Skeletal muscle cell (primary cell): ENCODE measurements at regions not wholly inside any gene's neighbourhood (a gene's known extent, or its start where the extent isn't known, plus 50 kb on each side); places are given as distances from the start of the nearest gene placed in this dataset.
"Not testable (repeated sequence)": the region's sequence is repeated elsewhere in the genome, so short reads cannot be mapped to it uniquely, and the experiment has no call there.

Experiments
- DNase-seq: peaks from one replicate; pipeline ENCODE4 v3.0.0-alpha.2; 2010; ENCODE audit warnings: low read depth
- H3K4me3 ChIP-seq: 2 replicates; pipeline ENCODE4 v1.5.1; 2011; ENCODE audit warnings: low read depth, mild to moderate bottlenecking, control low read depth, low read length, moderate library complexity

DNA sequence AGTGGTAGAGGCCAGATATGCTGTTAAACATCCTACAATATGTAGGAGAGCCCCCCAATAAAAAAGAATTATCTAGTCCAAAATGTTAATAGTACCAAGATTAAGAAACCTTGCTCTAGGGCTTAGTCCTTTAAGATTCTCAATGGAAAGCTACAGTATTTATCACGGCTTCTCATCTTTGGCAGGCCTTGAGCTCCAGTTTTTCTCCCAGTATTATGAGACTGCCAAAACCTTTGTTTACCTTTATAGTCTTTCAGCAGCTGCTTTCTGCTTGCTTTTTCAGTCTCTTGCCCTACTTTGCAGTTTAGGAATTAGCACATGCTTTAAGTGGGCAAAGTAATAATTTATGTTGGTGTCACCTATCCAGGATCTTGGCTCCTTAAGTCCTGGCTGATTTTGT is 59.7 kb downstream of the NHLRC1 start:
- no peak for DNase-seq
- H3K4me3 ChIP-seq, result no peak overlapping the region

DNA sequence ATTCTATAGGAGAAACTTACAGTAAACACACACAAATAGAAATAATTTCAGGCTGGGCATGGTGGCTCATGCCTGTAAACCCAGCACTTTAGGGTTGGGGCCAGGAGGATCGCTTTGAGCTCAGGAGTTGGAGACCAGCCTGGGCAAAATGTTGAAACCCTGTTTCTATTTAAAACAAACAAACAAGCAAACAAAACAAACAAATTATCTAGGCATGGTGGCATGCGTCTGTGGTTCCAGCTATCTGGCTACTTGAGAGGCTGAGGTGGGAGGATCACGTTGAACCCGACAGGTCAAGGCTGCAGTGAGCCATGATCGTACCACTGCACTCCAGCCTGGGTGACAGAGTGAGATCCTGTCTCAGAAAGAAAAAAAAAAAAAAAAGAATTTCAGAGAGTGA is 64.0 kb downstream of the NHLRC1 start:
- H3K4me3 ChIP-seq, result no peak overlapping the region
- DNase-seq, result no peak

DNA sequence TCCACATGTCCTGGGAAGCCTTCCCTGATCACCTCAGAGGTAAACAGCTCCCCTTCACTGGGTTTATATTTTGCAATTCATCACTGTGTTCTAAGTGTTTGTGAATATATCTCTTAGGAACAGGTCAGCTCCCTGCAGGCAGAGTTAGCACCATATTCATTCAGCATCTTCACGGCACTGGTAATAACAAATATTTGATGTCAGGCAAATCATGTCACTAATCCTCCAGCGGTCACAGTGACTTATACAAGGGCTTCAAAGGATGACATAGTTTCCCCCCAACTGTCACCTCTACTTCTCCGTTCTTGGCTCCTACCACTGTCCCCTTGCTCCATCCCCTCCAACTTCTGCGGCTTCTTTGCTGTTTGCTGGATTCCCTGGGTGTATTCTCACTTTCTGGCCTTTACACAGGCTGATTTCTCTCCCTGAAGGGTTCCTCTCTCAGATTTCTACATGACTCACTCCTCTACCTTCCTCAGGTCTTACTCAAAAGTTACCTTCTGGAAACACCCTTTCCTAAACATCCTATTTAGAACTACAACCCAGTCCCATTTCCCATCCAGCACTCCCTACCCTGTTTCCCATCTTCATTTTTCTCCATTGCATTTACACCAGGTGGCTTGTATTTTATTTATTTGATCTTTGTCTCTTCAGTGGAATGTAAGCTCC is 66.6 kb downstream of the NHLRC1 start:
- no peak overlapping the region for H3K4me3 ChIP-seq
- no peak for DNase-seq

DNA sequence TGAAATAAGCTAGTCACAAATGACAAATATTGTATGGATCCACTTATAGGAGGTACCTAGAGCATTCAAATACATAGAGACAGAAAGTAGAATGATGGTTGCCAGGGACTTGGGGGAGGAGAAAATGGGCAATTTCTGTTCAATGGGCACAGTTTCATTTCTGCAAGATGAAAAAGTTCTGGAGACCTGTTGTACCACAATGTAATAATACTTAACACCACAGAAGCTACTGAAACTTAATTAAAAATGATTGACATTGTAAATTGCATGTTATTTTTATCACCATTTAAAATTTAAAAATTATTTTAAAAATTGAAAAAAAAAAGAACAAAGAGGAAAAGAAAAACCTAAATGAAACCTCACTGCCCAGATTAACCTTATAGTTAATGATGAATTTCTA is 67.4 kb downstream of the NHLRC1 start:
- no peak overlapping the region for H3K4me3 ChIP-seq
- no peak for DNase-seq

DNA sequence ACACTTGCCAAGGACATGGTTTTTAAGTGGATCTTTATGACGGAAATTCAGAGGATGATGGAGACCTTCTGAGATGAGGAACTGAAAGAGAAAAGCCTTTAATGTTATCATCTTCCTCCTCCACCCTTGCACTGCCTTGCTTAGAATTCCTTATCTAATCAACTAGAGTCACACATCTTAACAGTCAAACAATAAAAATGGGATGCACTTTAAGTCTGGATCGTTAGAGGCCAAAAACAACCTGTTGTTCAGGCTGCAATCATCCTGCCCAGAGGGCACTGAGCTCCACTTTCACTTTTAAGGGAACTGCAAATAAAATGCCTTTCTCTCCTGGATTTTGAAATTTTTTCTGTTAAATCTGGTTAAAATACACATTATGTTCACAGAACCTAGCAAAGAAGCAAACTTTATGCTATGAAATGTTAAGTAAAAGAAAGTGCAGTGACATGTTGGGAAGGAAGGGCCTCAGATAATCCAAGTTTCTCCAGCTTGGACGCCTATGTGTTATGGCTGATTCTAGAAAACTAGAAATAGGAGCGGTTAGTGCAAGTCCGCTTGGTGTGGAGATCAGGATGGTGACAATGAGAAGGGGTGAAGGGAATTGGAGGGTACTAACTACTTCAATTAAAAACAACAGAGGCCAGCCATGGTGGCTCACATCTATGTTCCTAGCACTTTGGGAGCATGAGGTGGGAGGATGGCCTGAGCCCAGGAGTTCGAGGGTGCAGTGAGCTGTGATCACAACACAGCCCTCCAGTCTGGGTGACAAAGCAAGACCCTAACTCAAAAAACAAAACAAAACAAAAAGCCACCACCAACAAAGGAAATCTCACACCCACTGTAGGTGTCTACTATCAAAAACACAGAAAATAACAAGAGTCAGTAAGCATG is 66.4 kb upstream of the KIF13A start:
- no peak overlapping the region for H3K4me3 ChIP-seq
- DNase-seq, result no peak

DNA sequence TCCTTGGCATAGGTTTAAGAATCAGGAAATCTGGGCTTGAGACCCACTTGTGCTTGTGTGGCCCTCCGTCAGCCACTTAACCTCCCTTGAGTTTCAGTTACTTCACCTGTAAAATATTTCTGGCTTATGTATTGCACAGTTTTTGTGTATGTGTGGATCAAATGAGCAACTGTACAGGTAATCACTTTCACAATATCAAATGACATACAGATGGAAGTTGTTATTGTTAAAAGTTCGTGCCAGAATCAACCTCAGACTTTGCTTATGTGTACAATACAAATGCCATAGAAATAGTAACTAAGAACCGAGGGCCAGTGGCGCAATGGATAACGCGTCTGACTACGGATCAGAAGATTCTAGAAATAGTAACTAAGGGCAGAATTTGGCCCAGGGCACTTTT is 65.6 kb upstream of the KIF13A start:
- no peak for DNase-seq
- no peak overlapping the region for H3K4me3 ChIP-seq

DNA sequence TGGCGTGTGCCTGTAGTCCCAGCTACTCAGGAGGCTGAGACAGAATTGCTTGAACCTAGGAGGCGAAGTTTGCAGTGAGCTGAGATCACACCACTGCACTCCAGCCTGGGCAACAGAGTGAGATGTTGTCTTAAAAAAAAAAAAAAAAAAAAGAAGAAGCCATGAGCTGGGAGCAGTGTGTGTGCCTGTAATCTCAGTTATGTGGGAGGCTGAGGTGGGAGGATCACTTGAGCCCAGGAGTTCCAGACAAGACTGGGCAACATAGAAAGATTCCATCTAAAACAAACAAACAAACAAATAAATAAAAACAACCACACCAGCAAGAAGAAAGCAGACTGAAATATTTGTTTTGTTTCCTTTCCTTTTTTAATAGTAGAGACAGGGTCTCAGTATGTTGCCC is 62.2 kb upstream of the KIF13A start:
- no peak for DNase-seq
- H3K4me3 ChIP-seq, result no peak overlapping the region

DNA sequence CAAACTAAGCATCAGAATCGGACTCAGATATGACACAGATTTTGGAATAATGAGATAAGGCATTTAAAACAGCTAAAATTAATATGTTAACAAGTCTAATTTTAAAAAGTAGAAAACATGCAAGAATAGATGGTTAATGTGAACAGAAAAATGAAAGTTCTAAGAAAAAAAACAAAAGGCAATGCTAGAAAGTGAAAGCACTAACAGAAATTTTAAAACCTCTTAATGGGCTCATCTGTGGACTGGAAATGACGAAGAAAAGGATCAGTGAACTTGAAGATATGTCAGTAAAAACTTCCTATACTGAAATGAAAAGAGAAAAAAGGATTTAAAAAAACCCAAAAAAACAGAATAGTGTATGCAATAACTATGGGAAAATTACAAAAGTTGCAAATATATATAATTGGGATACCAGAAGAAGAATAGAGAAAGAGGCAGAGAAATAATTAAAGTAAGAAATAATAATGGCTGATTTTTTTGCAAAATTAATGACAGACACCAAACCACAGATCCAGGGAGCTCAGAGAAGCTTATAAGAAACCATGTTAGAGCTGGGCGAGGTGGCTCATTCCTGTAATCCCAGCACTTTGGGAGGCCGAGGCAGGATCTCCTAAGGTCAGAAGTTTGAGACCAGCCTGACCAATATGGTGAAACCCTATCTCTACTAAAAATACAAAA is 61.7 kb upstream of the KIF13A start:
- no peak for DNase-seq

DNA sequence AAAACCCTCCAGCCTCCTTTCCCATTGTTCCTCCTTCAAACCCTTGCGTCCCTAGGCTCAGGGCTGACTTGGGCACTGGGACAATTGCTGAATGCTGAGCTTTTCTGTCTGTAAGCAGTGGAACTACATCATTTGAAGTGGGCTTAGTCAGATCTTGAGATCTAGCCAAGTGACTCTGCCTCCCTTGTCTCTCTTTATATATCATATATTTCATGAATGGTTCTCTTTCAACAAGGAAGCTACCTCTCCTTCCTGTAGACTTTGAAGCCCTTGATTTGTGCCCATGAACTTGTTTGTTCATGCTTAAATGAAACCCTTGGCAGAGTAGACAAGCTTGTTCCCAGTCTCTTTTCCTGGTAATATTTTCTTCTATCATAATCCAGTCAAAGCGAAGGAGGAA is 60.0 kb upstream of the KIF13A start:
- peak; percentile 31 for DNase-seq
- H3K4me3 ChIP-seq, result no peak overlapping the region

More for the DNA sequence above, 61.7 kb upstream of the KIF13A start:
- no peak overlapping the region for H3K4me3 ChIP-seq

DNA sequence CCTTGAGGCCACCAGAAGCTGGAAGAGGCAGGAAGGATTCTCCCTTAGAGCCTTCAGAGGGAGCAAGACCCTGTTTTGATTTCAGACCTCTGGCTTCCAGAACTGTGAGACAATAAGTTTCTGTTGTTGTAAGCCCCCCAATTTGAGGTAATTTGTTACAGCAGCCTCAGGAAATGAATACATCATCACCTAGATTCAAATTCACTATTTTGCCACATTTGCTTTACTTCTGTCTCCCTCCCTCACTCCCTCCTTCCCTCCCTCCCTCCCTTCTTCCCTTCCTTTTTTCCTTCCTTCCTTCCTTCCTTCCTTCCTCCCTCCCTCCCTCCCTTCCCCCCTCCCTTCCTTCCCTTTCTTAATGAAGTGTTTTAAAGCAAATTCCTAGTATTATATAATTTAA is 58.1 kb upstream of the KIF13A start:
- DNase-seq, result no peak
- H3K4me3 ChIP-seq, result no peak overlapping the region

DNA sequence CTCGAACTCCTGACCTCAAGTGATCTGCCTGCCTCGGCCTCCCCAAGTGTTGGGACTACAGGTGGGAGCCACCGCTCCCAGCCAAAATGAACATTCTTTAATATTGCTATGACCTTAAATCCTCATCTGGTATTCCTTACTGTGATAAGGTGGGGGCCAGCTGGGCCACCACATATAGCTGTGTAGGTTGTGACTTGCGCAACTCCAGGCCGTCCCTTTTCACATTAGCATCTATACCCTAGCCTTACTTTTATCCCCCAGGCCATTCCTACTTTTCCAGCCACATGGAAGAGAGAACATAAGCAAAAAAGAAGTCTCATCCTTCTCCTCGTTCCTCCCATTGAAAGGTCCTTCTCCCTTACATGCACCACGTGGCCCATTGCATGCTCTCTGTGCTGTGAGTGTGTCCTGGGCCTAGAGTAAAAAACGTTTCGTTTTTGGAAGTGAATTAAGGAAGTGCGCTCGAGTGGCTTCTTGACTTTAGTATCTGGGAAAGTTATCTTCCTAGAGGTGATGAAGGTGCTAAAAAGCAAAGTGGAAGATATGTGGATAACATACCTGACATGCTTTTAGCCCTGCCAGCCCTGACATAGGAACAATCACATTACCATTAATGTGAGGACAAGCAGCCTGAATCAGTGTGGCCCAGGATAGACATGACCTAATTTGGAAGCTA is 56.8 kb upstream of the KIF13A start:
- no peak for DNase-seq
- no peak overlapping the region for H3K4me3 ChIP-seq

DNA sequence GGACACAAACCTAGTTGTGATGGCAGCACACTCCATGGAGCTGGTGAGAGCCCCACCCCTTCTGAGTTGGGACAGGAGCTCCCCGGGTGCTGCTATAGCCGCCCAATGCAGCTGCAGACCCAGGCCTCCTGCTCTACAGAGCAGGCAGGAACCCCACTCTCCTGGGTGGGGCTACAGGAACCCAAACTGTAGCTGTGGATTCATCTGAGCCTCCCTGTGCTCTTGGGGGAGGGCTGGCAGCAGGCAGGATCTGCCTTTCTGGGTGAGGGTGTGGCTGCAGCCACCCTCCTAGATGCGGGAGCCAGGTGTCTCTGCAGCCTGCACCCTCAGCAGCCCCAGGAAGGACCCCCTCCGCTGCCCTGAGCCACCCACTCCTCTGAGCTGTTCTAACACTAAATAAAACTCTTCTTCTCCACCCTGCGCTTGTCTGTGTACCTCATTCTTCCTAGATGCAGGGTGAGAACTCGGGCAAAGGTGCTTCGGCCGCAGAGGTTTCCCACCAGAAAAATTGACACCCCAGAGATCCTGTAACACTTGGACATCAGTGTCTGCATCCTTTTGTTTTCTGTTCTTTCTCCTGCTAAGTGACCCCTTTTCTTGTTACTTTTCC is 55.2 kb upstream of the KIF13A start:
- no peak for DNase-seq
- no peak overlapping the region for H3K4me3 ChIP-seq

DNA sequence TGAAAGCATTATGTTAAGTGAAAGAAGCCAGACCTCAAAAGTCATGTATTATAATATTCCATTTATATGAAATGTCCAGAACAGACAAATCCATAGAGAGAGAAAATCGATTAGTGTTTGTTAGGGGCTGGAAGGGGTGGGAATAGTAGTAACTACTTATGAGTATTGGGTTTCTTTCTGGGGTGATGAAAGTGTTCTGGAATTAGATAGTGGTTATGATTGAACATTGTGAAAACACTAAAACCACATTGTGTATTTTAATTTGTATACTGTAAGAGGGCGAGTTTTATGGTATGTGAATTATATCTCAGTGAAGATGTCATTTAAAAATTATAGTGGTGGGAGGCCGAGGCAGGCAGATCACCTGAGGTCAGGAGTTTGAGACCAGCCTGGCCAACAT is 52.0 kb upstream of the KIF13A start:
- no peak for DNase-seq
- H3K4me3 ChIP-seq, result no peak overlapping the region

DNA sequence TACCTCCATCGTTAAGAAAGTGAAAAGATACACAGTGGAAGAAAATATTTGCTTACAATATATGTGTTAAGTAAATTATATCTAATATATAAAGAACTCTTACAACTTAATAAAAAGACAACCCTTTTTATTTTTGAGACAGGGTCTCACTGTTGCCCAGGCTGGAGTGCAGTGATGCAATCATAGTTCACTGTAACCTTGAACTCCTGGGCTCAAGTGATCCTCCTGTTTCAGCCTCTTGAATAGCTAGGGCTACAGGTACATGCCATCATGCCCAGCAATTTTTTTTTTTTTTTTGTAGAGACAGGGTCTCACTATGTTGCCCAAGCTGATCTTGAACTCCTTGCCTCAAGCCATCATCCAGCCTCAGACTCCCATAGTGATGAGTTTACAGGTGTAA is 50.8 kb upstream of the KIF13A start:
- H3K4me3 ChIP-seq, DNase-seq: not testable (repeated sequence)
